Lung (tissue), 11 donors: ENCODE measurements at regions not wholly inside any gene's neighbourhood (a gene's known extent, or its start where the extent isn't known, plus 50 kb on each side); places are given as distances from the start of the nearest gene placed in this dataset.

Experiments used
- ATAC-seq: fragments of 200-7000 bp; cut with Tn5 transposase; one replicate; pipeline ENCODE4 v1.9.1; 2020; ENCODE audit warnings: moderate number of reproducible peaks; ENCODE audit not compliant: insufficient read depth, low FRiP score
- DNase-seq, 3 donors: peaks; one replicate each; pipeline ENCODE4 v3.0.0-alpha.2; 2013 to 2017
- H3K27ac ChIP-seq, 2 donors: one replicate each; pipeline ENCODE4 v1.5.1; 2013; ENCODE audit warnings: mild to moderate bottlenecking in 2 of 2, moderate library complexity in 2 of 2, control low read depth in 1 of 2, inconsistent platforms in 1 of 2, low read depth in 1 of 2, low read length in 1 of 2
- H3K27me3 ChIP-seq, 3 donors: one replicate each; pipeline ENCODE4 v1.5.1; 2013; ENCODE audit warnings: low read length in 2 of 3; ENCODE audit not compliant: control insufficient read depth in 3 of 3, insufficient read depth in 3 of 3
- H3K36me3 ChIP-seq, 4 donors: one replicate each; pipeline ENCODE4 v1.5.1; 2013; ENCODE audit warnings: low read length in 4 of 4, mild to moderate bottlenecking in 1 of 4, moderate library complexity in 1 of 4; ENCODE audit not compliant: control insufficient read depth in 4 of 4, insufficient read depth in 4 of 4
- H3K4me1 ChIP-seq, 5 donors: one replicate each; pipeline ENCODE4 v1.5.1; 2013; ENCODE audit warnings: low read length in 5 of 5, mild to moderate bottlenecking in 2 of 5, moderate library complexity in 1 of 5; ENCODE audit not compliant: control insufficient read depth in 5 of 5, insufficient read depth in 5 of 5
- H3K4me3 ChIP-seq: one replicate; pipeline ENCODE4 v1.5.1; 2013; ENCODE audit warnings: mild to moderate bottlenecking, control low read depth, moderate library complexity
- H3K9ac ChIP-seq, 2 donors: one replicate each; pipeline ENCODE4 v1.5.1; 2013; ENCODE audit warnings: low read length in 2 of 2, control low read depth in 1 of 2; ENCODE audit not compliant: insufficient read depth in 1 of 2
- H3K9me3 ChIP-seq, 4 donors: one replicate each; pipeline ENCODE4 v1.5.1; 2013; ENCODE audit warnings: low read length in 3 of 4, mild to moderate bottlenecking in 1 of 4, moderate library complexity in 1 of 4; ENCODE audit not compliant: control insufficient read depth in 4 of 4, insufficient read depth in 3 of 4
- CTCF ChIP-seq: IDR thresholded peaks from 2 replicates; pipeline ENCODE4 v1.5.1; 2012; ENCODE audit warnings: mild to moderate bottlenecking; ENCODE audit errors: control extremely low read depth, extremely low read depth
- WGBS, 2 donors: extraction: QIAGEN DNeasy Blood & Tissue Kit; methylation state at CpG; one replicate each; pipeline ENCODE4 v1.1.7; 2013; 5-methylcytosine and 5-hydroxymethylcytosine counted together
- donor health status: control.
- donor health status: control.
- donor health status: Bipolar disorder and iron deficiency.
- donor health status: healthy.
- donor health status: DM: yes; HTN: yes; CAD: no.

- peak; percentile 34 to 85 (median 67) for DNase-seq
- Histone ChIP-seq H3K4me3 (no peak overlapping the region), H3K27me3 (no peaks in the 10 kb centered on the region), H3K9me3 (no peaks in the 10 kb centered on the region), H3K36me3 (no peaks in the 10 kb centered on the region), H3K4me1 (peaks cover 0 to 19% (median 0%) of the 10 kb centered on the region in 5 donors), H3K9ac (no peak overlapping the region), H3K27ac (no peak overlapping the region)
- 66 to 79% methylated on average over 2 of the region's 2 CpGs for WGBS, 2 donors
- no peak for ATAC-seq
- no peak for TF ChIP-seq CTCF
Measured at GRCh38 chr4:155488691-155489090, 111.9 kb upstream of the MAP9 start.

- Histone ChIP-seq H3K4me1 (peaks cover 0 to 19% (median 0%) of the 10 kb centered on the region in 5 donors), H3K4me3 (no peak overlapping the region), H3K9ac (no peak overlapping the region), H3K27me3 (no peaks in the 10 kb centered on the region), H3K9me3 (no peaks in the 10 kb centered on the region), H3K27ac (no peak overlapping the region), H3K36me3 (no peaks in the 10 kb centered on the region)
- DNase-seq (no peak), ATAC-seq (no peak)
- TF ChIP-seq CTCF = no peak
Measured at GRCh38 chr4:155487210-155487609, 110.4 kb upstream of the MAP9 start.

- DNase-seq (no peak), ATAC-seq (no peak)
- H3K9ac ChIP-seq = no peak overlapping the region
- H3K9me3 ChIP-seq = no peaks in the 10 kb centered on the region
- TF ChIP-seq CTCF = no peak
- no peak overlapping the region for H3K4me3 ChIP-seq
- H3K36me3 ChIP-seq = no peaks in the 10 kb centered on the region
- no peaks in the 10 kb centered on the region for H3K27me3 ChIP-seq
- H3K4me1 ChIP-seq = no peaks in the 10 kb centered on the region
- 92 to 97% methylated on average over 4 of the region's 4 CpGs for WGBS, 2 donors
- no peak overlapping the region for H3K27ac ChIP-seq
Measured at GRCh38 chr4:155481150-155481549, 104.4 kb upstream of the MAP9 start.

- no peak overlapping the region for H3K4me3 ChIP-seq
- no peaks in the 10 kb centered on the region for H3K27me3 ChIP-seq
- H3K9me3 ChIP-seq = no peaks in the 10 kb centered on the region
- ATAC-seq (no peak), DNase-seq (no peak)
- H3K36me3 ChIP-seq = no peaks in the 10 kb centered on the region
- TF ChIP-seq CTCF = no peak
- H3K9ac ChIP-seq = no peak overlapping the region
- no peak overlapping the region for H3K27ac ChIP-seq
- 96 to 97% methylated on average over 1 of the region's 1 CpG for WGBS, 2 donors
- no peaks in the 10 kb centered on the region for H3K4me1 ChIP-seq
Measured at GRCh38 chr4:155479835-155480234, 103.1 kb upstream of the MAP9 start.
